Liver (tissue), 8 donors: ENCODE measurements at regions not wholly inside any gene's neighbourhood (a gene's known extent, or its start where the extent isn't known, plus 50 kb on each side); places are given as distances from the start of the nearest gene placed in this dataset.

Experiments
- DNase-seq: peaks from one replicate; pipeline ENCODE4 v3.0.0-alpha.2; 2017; ENCODE audit warnings: low spot score
- H3K27ac ChIP-seq, 2 donors: one replicate each; pipeline ENCODE4 v1.7.0; 2013; ENCODE audit warnings: inconsistent platforms in 2 of 2, low read length in 2 of 2, control low read depth in 1 of 2, low read depth in 1 of 2, mild to moderate bottlenecking in 1 of 2
- H3K27me3 ChIP-seq, 4 donors: one replicate each; pipeline versions ENCODE4 v1.6.1 to v1.7.0; 2013; ENCODE audit warnings: low read length in 3 of 4, inconsistent platforms in 1 of 4, mild to moderate bottlenecking in 1 of 4, moderate library complexity in 1 of 4; ENCODE audit not compliant: control insufficient read depth in 4 of 4, insufficient read depth in 4 of 4
- H3K36me3 ChIP-seq, 4 donors: one replicate each; pipeline versions ENCODE4 v1.6.1 to v1.7.0; 2013; ENCODE audit warnings: low read length in 3 of 4, mild to moderate bottlenecking in 3 of 4, low read depth in 1 of 4, moderate library complexity in 1 of 4; ENCODE audit not compliant: control insufficient read depth in 4 of 4, insufficient read depth in 3 of 4
- H3K4me1 ChIP-seq, 4 donors: one replicate each; pipeline versions ENCODE4 v1.6.1 to v1.7.0; 2013; ENCODE audit warnings: low read length in 3 of 4, mild to moderate bottlenecking in 3 of 4, moderate library complexity in 1 of 4; ENCODE audit not compliant: control insufficient read depth in 4 of 4, insufficient read depth in 4 of 4
- H3K4me3 ChIP-seq, 3 donors: one replicate each; pipeline versions ENCODE4 v1.6.1 to v1.7.0; 2013; ENCODE audit warnings: low read length in 3 of 3, control low read depth in 1 of 3, low read depth in 1 of 3, mild to moderate bottlenecking in 1 of 3
- H3K9ac ChIP-seq, 2 donors: one replicate each; pipeline ENCODE4 v1.7.0; 2013; ENCODE audit warnings: low read length in 2 of 2, mild to moderate bottlenecking in 2 of 2, moderate library complexity in 2 of 2, control low read depth in 1 of 2, low read depth in 1 of 2
- H3K9me3 ChIP-seq, 4 donors: one replicate each; pipeline versions ENCODE4 v1.6.1 to v1.7.0; 2013; ENCODE audit warnings: low read length in 3 of 4; ENCODE audit not compliant: control insufficient read depth in 4 of 4
- EGR1 ChIP-seq, 2 donors: IDR thresholded peaks; 2 replicates each; pipeline ENCODE4 v1.6.1; 2016 to 2018; ENCODE audit warnings: antibody characterized with exemption in 2 of 2, low read depth in 2 of 2
- FOXA1 ChIP-seq: IDR thresholded peaks from 2 replicates; pipeline ENCODE4 v1.6.1; 2016; ENCODE audit warnings: antibody characterized with exemption
- GABPA ChIP-seq, 2 donors: IDR thresholded peaks in 1 of 2; conservative IDR thresholded peaks in 1 of 2; 2 replicates each; pipeline ENCODE4 v1.6.1; 2016; ENCODE audit warnings: antibody characterized with exemption in 2 of 2, mild to moderate bottlenecking in 1 of 2, moderate library complexity in 1 of 2
- HNF4A ChIP-seq, 2 donors: conservative IDR thresholded peaks; 2 replicates each; pipeline ENCODE4 v1.6.1; 2016; ENCODE audit warnings: antibody characterized with exemption in 2 of 2, mild to moderate bottlenecking in 2 of 2
- HNF4G ChIP-seq: IDR thresholded peaks from 2 replicates; pipeline ENCODE4 v1.6.1; 2016; ENCODE audit warnings: antibody characterized with exemption
- MAX ChIP-seq: IDR thresholded peaks from 2 replicates; pipeline ENCODE4 v1.6.1; 2016; ENCODE audit warnings: antibody characterized with exemption
- NR2F2 ChIP-seq: IDR thresholded peaks from 2 replicates; pipeline ENCODE4 v1.6.1; 2016; ENCODE audit warnings: antibody characterized with exemption
- RAD21 ChIP-seq, 2 donors: IDR thresholded peaks; 2 replicates each; pipeline ENCODE4 v1.6.1; 2016; ENCODE audit warnings: antibody characterized with exemption in 2 of 2, mild to moderate bottlenecking in 2 of 2
- RXRA ChIP-seq, 2 donors: IDR thresholded peaks; 2 replicates each; pipeline ENCODE4 v1.6.1; 2017 to 2018; ENCODE audit warnings: antibody characterized with exemption in 2 of 2, mild to moderate bottlenecking in 1 of 2
- SP1 ChIP-seq: IDR thresholded peaks from 2 replicates; pipeline ENCODE4 v1.6.1; 2018; ENCODE audit warnings: antibody characterized with exemption, mild to moderate bottlenecking
- TAF1 ChIP-seq: conservative IDR thresholded peaks from 2 replicates; pipeline ENCODE4 v1.6.1; 2016; ENCODE audit warnings: antibody characterized with exemption, mild to moderate bottlenecking
- YY1 ChIP-seq: IDR thresholded peaks from 2 replicates; pipeline ENCODE4 v1.6.1; 2016; ENCODE audit warnings: antibody characterized with exemption, mild to moderate bottlenecking
- ZBTB33 ChIP-seq: IDR thresholded peaks from 2 replicates; pipeline ENCODE4 v1.6.1; 2016; ENCODE audit warnings: antibody characterized with exemption
- WGBS: extraction: QIAGEN DNeasy Blood & Tissue Kit; methylation state at CpG from one replicate; pipeline ENCODE4 v1.1.7; 2013; 5-methylcytosine and 5-hydroxymethylcytosine counted together
- TF ChIP-seq, protein P1 (sequence below): fragments of 150-350 bp; IDR thresholded peaks from 2 replicates; pipeline ENCODE4 v1.5.1; 2017; ENCODE audit warnings: improper control_type of control experiment, low read depth, low read length; ENCODE audit not compliant: missing input control
- donor health status: healthy.
- donor health status: healthy.
- donor health status: healthy.
- donor health status: healthy.
- donor health status: healthy.

GRCh38 chrX:114017086-114017485 is 566.8 kb upstream of the HTR2C start:
- Histone ChIP-seq H3K4me1 (no peaks in the 10 kb centered on the region), H3K27ac (no peak overlapping the region)
- TF ChIP-seq GABPA (IDR thresholded peaks at IDR 0.05 in 1 of 2, conservative IDR thresholded peaks at IDR 0.05 in 1 of 2) (no peak), SP1 (no peak), ZBTB33 (no peak), TAF1 (no peak), RXRA (IDR thresholded peaks at IDR 0.05) (no peak), HNF4A (conservative IDR thresholded peaks at IDR 0.05) (no peak), RAD21 (IDR thresholded peaks at IDR 0.05) (no peak), MAX (no peak), NR2F2 (no peak)
- TF ChIP-seq, protein P1, sequence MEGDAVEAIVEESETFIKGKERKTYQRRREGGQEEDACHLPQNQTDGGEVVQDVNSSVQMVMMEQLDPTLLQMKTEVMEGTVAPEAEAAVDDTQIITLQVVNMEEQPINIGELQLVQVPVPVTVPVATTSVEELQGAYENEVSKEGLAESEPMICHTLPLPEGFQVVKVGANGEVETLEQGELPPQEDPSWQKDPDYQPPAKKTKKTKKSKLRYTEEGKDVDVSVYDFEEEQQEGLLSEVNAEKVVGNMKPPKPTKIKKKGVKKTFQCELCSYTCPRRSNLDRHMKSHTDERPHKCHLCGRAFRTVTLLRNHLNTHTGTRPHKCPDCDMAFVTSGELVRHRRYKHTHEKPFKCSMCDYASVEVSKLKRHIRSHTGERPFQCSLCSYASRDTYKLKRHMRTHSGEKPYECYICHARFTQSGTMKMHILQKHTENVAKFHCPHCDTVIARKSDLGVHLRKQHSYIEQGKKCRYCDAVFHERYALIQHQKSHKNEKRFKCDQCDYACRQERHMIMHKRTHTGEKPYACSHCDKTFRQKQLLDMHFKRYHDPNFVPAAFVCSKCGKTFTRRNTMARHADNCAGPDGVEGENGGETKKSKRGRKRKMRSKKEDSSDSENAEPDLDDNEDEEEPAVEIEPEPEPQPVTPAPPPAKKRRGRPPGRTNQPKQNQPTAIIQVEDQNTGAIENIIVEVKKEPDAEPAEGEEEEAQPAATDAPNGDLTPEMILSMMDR, result no peak

GRCh38 chrX:114015966-114016365 is 567.9 kb upstream of the HTR2C start:
- no peaks in the 10 kb centered on the region for H3K9me3 ChIP-seq
- DNase-seq, result no peak
- H3K27ac ChIP-seq, result no peak overlapping the region
- TF ChIP-seq YY1 (no peak), ZBTB33 (no peak), EGR1 (IDR thresholded peaks at IDR 0.05; ENCODE audit: low read depth in 2 of 2) (no peak), FOXA1 (no peak), HNF4G (no peak)
- no peaks in the 10 kb centered on the region for H3K4me1 ChIP-seq
- 81% methylated on average over 6 of the region's 6 CpGs for WGBS
- no peak overlapping the region for H3K4me3 ChIP-seq
- no peaks in the 10 kb centered on the region for H3K27me3 ChIP-seq
- no peaks in the 10 kb centered on the region for H3K36me3 ChIP-seq
- H3K9ac ChIP-seq, result no peak overlapping the region

More at GRCh38 chrX:114017086-114017485, 566.8 kb upstream of the HTR2C start:
- no peak overlapping the region for H3K4me3 ChIP-seq
- no peaks in the 10 kb centered on the region for H3K9me3 ChIP-seq
- H3K27me3 ChIP-seq, result no peaks in the 10 kb centered on the region
- no peak overlapping the region for H3K9ac ChIP-seq
- H3K36me3 ChIP-seq, result no peaks in the 10 kb centered on the region
- WGBS, result 89% methylated on average over 2 of the region's 2 CpGs
- DNase-seq, result no peak
